ENCODE measurements at regions not wholly inside any gene's neighbourhood (a gene's known extent, or its start where the extent isn't known, plus 50 kb on each side); places are given as distances from the start of the nearest gene placed in this dataset.

DNA sequence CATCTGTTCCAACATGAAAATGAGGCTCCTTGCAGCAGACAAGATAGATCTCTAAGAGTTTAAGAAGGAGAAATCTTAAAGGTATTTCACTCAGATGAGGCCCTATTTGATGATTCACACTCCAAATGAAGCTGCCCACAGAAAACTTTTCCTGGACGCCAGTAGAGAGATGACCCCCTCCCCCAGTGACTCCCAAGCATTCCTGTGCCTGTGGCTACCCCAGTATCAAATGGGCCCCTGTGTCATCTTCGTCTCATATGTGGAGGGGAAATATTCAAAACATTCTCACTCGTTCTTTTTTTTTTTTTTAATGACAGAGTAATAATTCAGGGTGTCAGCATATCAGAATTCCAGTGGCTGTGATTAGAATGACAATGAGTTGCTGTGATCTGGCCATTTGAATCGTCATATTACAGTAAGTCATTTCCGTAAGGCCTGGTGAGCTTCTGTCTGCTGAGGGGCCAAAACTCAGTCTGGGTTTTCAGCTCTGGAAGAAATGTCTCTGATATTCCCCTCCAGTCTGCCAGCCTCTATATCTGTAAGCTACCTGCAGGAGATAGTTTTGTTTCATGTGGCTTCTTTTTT lies 194.7 kb downstream of the URI1 start:
- H4K5ac ChIP-seq (ENCODE audit: insufficient read length, low read depth, low read length): no peak overlapping the region
- no peaks in the 10 kb centered on the region; a peak in 1 of 7 replicates for H3K27me3 ChIP-seq (replicated peaks in 1 of 4; ENCODE audit: control insufficient read depth in 3 of 4, extremely low read depth in 1 of 4, insufficient read depth in 3 of 4, low read length in 3 of 4)
- H2BK20ac ChIP-seq (ENCODE audit: low read length): no peak overlapping the region
- H3K23ac ChIP-seq (ENCODE audit: insufficient read length): no peak overlapping the region
- no peak overlapping the region for H2BK5ac ChIP-seq (ENCODE audit: low read depth, low read length)
- no peaks in the 10 kb centered on the region for H3K23me2 ChIP-seq (ENCODE audit: low read depth, low read length)
- no peak overlapping the region for H3K4ac ChIP-seq (replicated peaks; ENCODE audit: insufficient read length, low read depth, low read length)
- H2AK5ac ChIP-seq (ENCODE audit: low read depth, low read length): no peak overlapping the region
- H2AFZ ChIP-seq (ENCODE audit: low read length): no peak overlapping the region
- peaks cover 0 to 9% (median 0%) of the 10 kb centered on the region in 4 experiments; a peak in 2 of 7 replicates for H3K4me1 ChIP-seq (replicated peaks in 1 of 4; ENCODE audit: control insufficient read depth in 3 of 4, insufficient read depth in 4 of 4, low read length in 3 of 4)
- DNase-seq (ENCODE audit: low read depth in 1 of 2, low spot score in 2 of 2): no peak
- H3K14ac ChIP-seq (ENCODE audit: insufficient read length): no peak overlapping the region
- no peak overlapping the region for H2BK120ac ChIP-seq (replicated peaks; ENCODE audit: low read depth, low read length)
- no peak overlapping the region for H2BK12ac ChIP-seq (ENCODE audit: low read depth, low read length)
- H4K91ac ChIP-seq (replicated peaks; ENCODE audit: insufficient read length, low read length): no peak overlapping the region
- no peak for FAIRE-seq
- H3K9me3 ChIP-seq (ENCODE audit: insufficient read depth in 2 of 2, low read depth in 1 of 2, low read length in 1 of 2): no peaks in the 10 kb centered on the region; a peak in 1 of 4 replicates
- H2BK15ac ChIP-seq (ENCODE audit: low read length): no peak overlapping the region
- ChIA-PET CTCF (ENCODE audit: partially characterized antibody) (interaction anchor here (1.4 to 2.5 kb wide), 2 partner anchors 10 to 51 kb away, joined by 3 to 7 read pairs; no protein-coding TSS in a partner anchor), POLR2A (ENCODE audit: partially characterized antibody) (no interaction called here)
- no peak overlapping the region for H3K56ac ChIP-seq (replicated peaks; ENCODE audit: insufficient read length, low read depth, low read length)
- H3K18ac ChIP-seq (ENCODE audit: extremely low read depth, low read length): no peak overlapping the region
- no peaks in the 10 kb centered on the region for H4K20me1 ChIP-seq (replicated peaks in 1 of 2; ENCODE audit: control insufficient read depth in 1 of 2, insufficient read depth in 2 of 2, low read length in 2 of 2)
- no peak overlapping the region for H3K4me3 ChIP-seq (ENCODE audit: extremely low read depth in 1 of 4, insufficient read depth in 2 of 4, low read depth in 3 of 4, low read length in 4 of 4)
- H4K8ac ChIP-seq (ENCODE audit: extremely low read depth, insufficient read depth, low read length): no peak overlapping the region
- WGBS, 2 experiments (ENCODE audit: extremely low coverage in 1 of 2, insufficient coverage in 1 of 2, insufficient read length in 1 of 2, insufficient replicate concordance in 2 of 2, low coverage in 1 of 2, low lambda C conversion rate in 2 of 2, missing lambda C conversion rate in 1 of 2): 73% methylated on average over 5 of the region's 5 CpGs; no CpG with 5 or more reads in 1 of the 2 experiments
- H3K79me1 ChIP-seq (ENCODE audit: low read depth, low read length): no peaks in the 10 kb centered on the region
- no peaks in the 10 kb centered on the region for H3K79me2 ChIP-seq (ENCODE audit: control insufficient read depth in 1 of 2, insufficient read depth in 2 of 2, low read length in 2 of 2)
- no peak overlapping the region for H3K4me2 ChIP-seq (ENCODE audit: insufficient read depth in 1 of 2, low read depth in 2 of 2, low read length in 2 of 2)
- H3K36me3 ChIP-seq (ENCODE audit: control insufficient read depth in 2 of 4, insufficient read depth in 4 of 4, low read length in 3 of 4): no peaks in the 10 kb centered on the region
- H3K9ac ChIP-seq (replicated peaks in 1 of 4; ENCODE audit: extremely low read depth in 1 of 4, low read depth in 3 of 4, low read length in 3 of 4): no peak overlapping the region
- no peak overlapping the region for H3K27ac ChIP-seq (ENCODE audit: low read depth, low read length)
- no peak for TF ChIP-seq EZH2 (IDR thresholded peaks at IDR 0.05; ENCODE audit: low read depth, low read length, severe bottlenecking)
- TF ChIP-seq, protein P1, sequence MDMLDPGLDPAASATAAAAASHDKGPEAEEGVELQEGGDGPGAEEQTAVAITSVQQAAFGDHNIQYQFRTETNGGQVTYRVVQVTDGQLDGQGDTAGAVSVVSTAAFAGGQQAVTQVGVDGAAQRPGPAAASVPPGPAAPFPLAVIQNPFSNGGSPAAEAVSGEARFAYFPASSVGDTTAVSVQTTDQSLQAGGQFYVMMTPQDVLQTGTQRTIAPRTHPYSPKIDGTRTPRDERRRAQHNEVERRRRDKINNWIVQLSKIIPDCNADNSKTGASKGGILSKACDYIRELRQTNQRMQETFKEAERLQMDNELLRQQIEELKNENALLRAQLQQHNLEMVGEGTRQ (IDR thresholded peaks at IDR 0.05; ENCODE audit: low read length): no peak
- TF ChIP-seq KDM5A (IDR thresholded peaks at IDR 0.05; ENCODE audit: low read length): no peak
- TF ChIP-seq SIX5 (IDR thresholded peaks at IDR 0.05; ENCODE audit: low read depth, low read length): no peak
- no peak for TF ChIP-seq SP2 (IDR thresholded peaks at IDR 0.05; ENCODE audit: low read length)
- TF ChIP-seq RXRA (IDR thresholded peaks at IDR 0.05; ENCODE audit: insufficient read depth, low read depth, low read length): no peak
- no peak for TF ChIP-seq EGR1 (IDR thresholded peaks at IDR 0.05; ENCODE audit: borderline replicate concordance, low read depth, low read length)
- TF ChIP-seq CREB1 (IDR thresholded peaks at IDR 0.05): no peak
- no peak for TF ChIP-seq ASH2L (IDR thresholded peaks at IDR 0.05; ENCODE audit: low read length)
- TF ChIP-seq CEBPB (IDR thresholded peaks at IDR 0.05; ENCODE audit: low read depth, low read length): no peak
- TF ChIP-seq BCL11A (IDR thresholded peaks at IDR 0.05; ENCODE audit: low read depth in 2 of 2, low read length in 2 of 2): no peak
- no peak for TF ChIP-seq YY1 (IDR thresholded peaks at IDR 0.05; ENCODE audit: low read depth, low read length)

Data from H1 (cell line).